K562 (cell line): ENCODE measurements at regions not wholly inside any gene's neighbourhood (a gene's known extent, or its start where the extent isn't known, plus 50 kb on each side); places are given as distances from the start of the nearest gene placed in this dataset.
A peak's percentile ranks its signal among the peaks of the same experiment; 100 is the strongest.

Source experiments
- ATAC-seq: fragments of 200-7000 bp; cut with Tn5 transposase; 3 replicates; pipeline ENCODE4 v1.9.1; 2020; ENCODE audit warnings: moderate library complexity
- BruUV-seq: library from RNA; stranded (reverse); fragments of 400-500 nt; replicated peaks from 2 replicates; lab custom pipeline; 2021; lab: Mats Ljungman, UMichigan
- CTCF ChIA-PET: fragments of 300-600 bp; formaldehyde crosslinking; extraction: SDS; loops from one replicate; lab custom pipeline; 2021; ENCODE audit warnings: low intra/inter-chr PET ratio; lab: Yijun Ruan, JAX
- POLR2A ChIA-PET: fragments of 300-600, 350-650 bp; sonication (Branson Sonifier 250); formaldehyde crosslinking; extraction: SDS; loops from one replicate; lab custom pipeline; 2021; ENCODE audit warnings: antibody characterized with exemption, inconsistent platforms; lab: Yijun Ruan, JAX
- DNase-seq, 4 experiments: peaks; one replicate each; pipeline versions ENCODE4 v3.0.0 to v3.0.0-alpha.2; 2011 to 2018; ENCODE audit warnings: low spot score in 3 of 4, mixed read lengths in 3 of 4; ENCODE audit errors: extremely low read depth in 1 of 4
- FAIRE-seq: peaks from 2 replicates; lab custom pipeline; 2011; peaks lifted over from hg19 to GRCh38; lab: Jason Lieb, UNC
- H2AFZ ChIP-seq: 2 replicates; pipeline ENCODE4 v1.6.0; 2011; ENCODE audit warnings: low read depth, low read length, control low read depth, inconsistent platforms
- H3K27ac ChIP-seq: fragments of 200-600 bp; 3 replicates; pipeline ENCODE4 v1.8.0; 2011; ENCODE audit warnings: low read depth, mild to moderate bottlenecking, control low read depth, inconsistent platforms, low read length, moderate library complexity, mixed read lengths; ENCODE audit errors: extremely low read depth
- H3K27me3 ChIP-seq, 2 experiments: fragments of 300-600 bp in 1 of 2; 2 replicates in 1 of 2; 3 replicates in 1 of 2; pipeline versions ENCODE4 v1.6.0 to v1.8.0; 2011; ENCODE audit warnings: inconsistent platforms in 2 of 2, low read length in 2 of 2, mild to moderate bottlenecking in 1 of 2, mixed read lengths in 1 of 2, moderate library complexity in 1 of 2; ENCODE audit not compliant: control insufficient read depth in 2 of 2, insufficient read depth in 2 of 2
- H3K36me3 ChIP-seq: fragments of 300-600 bp; 3 replicates; pipeline ENCODE4 v1.8.0; 2011; ENCODE audit warnings: mild to moderate bottlenecking, low read length, inconsistent platforms; ENCODE audit not compliant: control insufficient read depth, insufficient read depth
- H3K4me1 ChIP-seq, 2 experiments: fragments of 200-600 bp in 1 of 2; replicated peaks in 1 of 2; 2 replicates in 1 of 2; 3 replicates in 1 of 2; pipeline versions ENCODE4 v1.5.1 to v1.8.0; 2011; ENCODE audit warnings: inconsistent platforms in 2 of 2, low read length in 2 of 2, mild to moderate bottlenecking in 1 of 2, mixed read lengths in 1 of 2, moderate library complexity in 1 of 2; ENCODE audit not compliant: control insufficient read depth in 2 of 2, insufficient read depth in 2 of 2
- H3K4me2 ChIP-seq: 2 replicates; pipeline ENCODE4 v1.6.1; 2011; ENCODE audit warnings: low read length, control low read depth, inconsistent platforms, mixed read lengths; ENCODE audit not compliant: insufficient read depth
- H3K4me3 ChIP-seq: fragments of 200-600 bp; sonication (generic), shearing (Covaris generic); 2 replicates; pipeline ENCODE4 v1.5.1; 2016; ENCODE audit warnings: control low read depth, inconsistent platforms
- H3K79me2 ChIP-seq: fragments of 200-600 bp; 3 replicates; pipeline ENCODE4 v1.8.0; 2011; ENCODE audit warnings: low read length, inconsistent platforms; ENCODE audit not compliant: control insufficient read depth, insufficient read depth
- H3K9ac ChIP-seq, 2 experiments: 2 replicates each; pipeline versions ENCODE4 v1.6.0 to v1.6.1; 2011; ENCODE audit warnings: low read depth in 2 of 2, low read length in 2 of 2, control low read depth in 1 of 2, inconsistent platforms in 1 of 2, mild to moderate bottlenecking in 1 of 2, mixed read lengths in 1 of 2; ENCODE audit not compliant: insufficient read depth in 1 of 2
- H3K9me1 ChIP-seq: one replicate; pipeline ENCODE4 v1.6.0; 2011; ENCODE audit warnings: inconsistent platforms, mild to moderate bottlenecking, low read length, moderate library complexity; ENCODE audit not compliant: control insufficient read depth, insufficient read depth
- H3K9me3 ChIP-seq: replicated peaks from 2 replicates; pipeline ENCODE4 v1.5.1; 2011; ENCODE audit warnings: low read depth, low read length, inconsistent platforms; ENCODE audit not compliant: control insufficient read depth, insufficient read depth
- H4K20me1 ChIP-seq: replicated peaks from 2 replicates; pipeline ENCODE4 v1.6.1; 2011; ENCODE audit warnings: low read length, inconsistent platforms, mixed read lengths; ENCODE audit not compliant: control insufficient read depth, insufficient read depth
- MGA ChIP-seq: fragments of 450-650 bp; IDR thresholded peaks from 2 replicates; pipeline ENCODE4 v1.6.1; 2016; ENCODE audit warnings: mild to moderate bottlenecking, moderate library complexity
- MTA2 ChIP-seq: fragments of 450-650 bp; IDR thresholded peaks from 2 replicates; pipeline ENCODE4 v1.6.1; 2016; ENCODE audit warnings: low read depth
- ZC3H8 ChIP-seq: fragments of 450-650 bp; IDR thresholded peaks from 2 replicates; pipeline ENCODE4 v1.6.1; 2017
- WGBS: fragments of 100-300 bp; shearing (Covaris generic); methylation state at CpG from one replicate; pipeline ENCODE4 v1.1.6; 2016; ENCODE audit warnings: low coverage, mixed read lengths; ENCODE audit not compliant: insufficient coverage; ENCODE audit errors: missing lambda C conversion rate; 5-methylcytosine and 5-hydroxymethylcytosine counted together
- in situ Hi-C: fragments of 300-500 bp; cut with MboI; formaldehyde crosslinking; loops from 4 replicates; pipeline ENCODE4 v1.15.0; 2018; ENCODE audit warnings: inconsistent platforms, mixed read lengths
- intact Hi-C: fragments of 100-400 bp; cut with micrococcal nuclease; formaldehyde crosslinking; loops from 2 replicates; pipeline ENCODE4 v1.14.2; 2022

GRCh38 chr3:72317491-72317890, 530.8 kb downstream of the SHQ1 start:
- Histone ChIP-seq H3K4me2 (no peak overlapping the region), H3K36me3 (no peaks in the 10 kb centered on the region), H3K4me1 (peaks cover 32 to 42% of the 10 kb centered on the region in 2 experiments), H3K79me2 (no peaks in the 10 kb centered on the region), H3K9me1 (no peaks in the 10 kb centered on the region), H3K4me3 (no peak overlapping the region), H4K20me1 (no peaks in the 10 kb centered on the region), H2AFZ (no peak overlapping the region), H3K9ac (peak overlapping the region in 1 of 2 experiments; percentile 46; a peak in 1 of 4 replicates), H3K27me3 (no peaks in the 10 kb centered on the region), H3K9me3 (no peaks in the 10 kb centered on the region), H3K27ac (no peak overlapping the region)
- ATAC-seq = no peak
- FAIRE-seq = no peak
- no TSS peak for BruUV-seq
- DNase-seq = no peak
- ChIA-PET CTCF (no interaction called here), POLR2A (interaction anchor here (1.6 to 2.6 kb wide), 2 partner anchors 10 to 19 kb away, joined by 6 to 13 read pairs; no protein-coding TSS in a partner anchor)
- intact Hi-C loops (no loop called here), in situ Hi-C loops (no loop called here)
- 76% methylated on average over 6 of the region's 7 CpGs for WGBS
- no peak for TF ChIP-seq MTA2
- TF ChIP-seq MGA = 0 out of 2 replicates have a peak, but pooled peaks have one; percentile 7
- TF ChIP-seq ZC3H8 = no peak
